Choroid plexus epithelial cell (primary cell): ENCODE measurements at regions not wholly inside any gene's neighbourhood (a gene's known extent, or its start where the extent isn't known, plus 50 kb on each side); places are given as distances from the start of the nearest gene placed in this dataset.

Experiments
- DNase-seq: peaks from one replicate; pipeline ENCODE4 v3.0.0-alpha.2; 2010; ENCODE audit warnings: low read depth
- H3K4me3 ChIP-seq: 2 replicates; pipeline ENCODE4 v1.5.1; 2011; ENCODE audit warnings: low read depth, mild to moderate bottlenecking, control low read depth, low read length, moderate library complexity
- TF ChIP-seq, protein P1 (sequence below): conservative IDR thresholded peaks from 2 replicates; pipeline ENCODE4 v1.5.1; 2011; ENCODE audit warnings: low read depth, mild to moderate bottlenecking, control low read depth, inconsistent platforms, low read length, moderate library complexity

DNA sequence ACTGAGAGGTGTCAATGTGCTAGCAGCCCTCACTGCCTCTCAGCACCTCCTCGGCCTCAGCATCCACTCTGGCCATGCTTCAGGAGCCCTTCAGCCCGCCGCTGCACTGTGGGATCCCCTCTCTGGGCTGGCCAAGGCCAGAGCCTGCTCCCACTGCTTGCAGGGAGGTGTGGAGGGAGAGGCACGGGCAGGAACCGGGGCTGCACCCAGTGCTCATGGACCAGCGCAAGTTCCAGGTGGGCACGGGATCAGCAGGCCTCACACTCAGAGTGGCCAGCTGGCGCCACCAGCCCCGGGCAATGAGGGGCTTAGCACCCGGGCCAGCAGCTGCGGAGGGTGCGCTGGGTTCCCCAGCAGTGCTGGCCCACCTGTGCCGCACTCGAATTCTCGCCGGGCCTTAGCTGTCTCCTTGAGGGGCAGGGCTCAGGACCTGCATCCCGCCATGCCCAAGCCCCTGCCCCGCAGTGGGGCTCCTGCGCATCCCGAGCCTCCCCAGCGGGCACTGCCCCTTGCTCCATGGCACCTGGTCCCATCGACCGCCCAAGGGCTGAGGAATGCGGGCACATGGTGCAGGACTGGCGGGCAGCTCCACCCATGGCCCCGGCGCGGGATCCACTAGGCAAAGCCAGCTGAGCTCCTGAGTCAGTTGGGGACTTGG lies 80.4 kb upstream of the MANEA start:
- no peak for DNase-seq
- TF ChIP-seq, protein P1, sequence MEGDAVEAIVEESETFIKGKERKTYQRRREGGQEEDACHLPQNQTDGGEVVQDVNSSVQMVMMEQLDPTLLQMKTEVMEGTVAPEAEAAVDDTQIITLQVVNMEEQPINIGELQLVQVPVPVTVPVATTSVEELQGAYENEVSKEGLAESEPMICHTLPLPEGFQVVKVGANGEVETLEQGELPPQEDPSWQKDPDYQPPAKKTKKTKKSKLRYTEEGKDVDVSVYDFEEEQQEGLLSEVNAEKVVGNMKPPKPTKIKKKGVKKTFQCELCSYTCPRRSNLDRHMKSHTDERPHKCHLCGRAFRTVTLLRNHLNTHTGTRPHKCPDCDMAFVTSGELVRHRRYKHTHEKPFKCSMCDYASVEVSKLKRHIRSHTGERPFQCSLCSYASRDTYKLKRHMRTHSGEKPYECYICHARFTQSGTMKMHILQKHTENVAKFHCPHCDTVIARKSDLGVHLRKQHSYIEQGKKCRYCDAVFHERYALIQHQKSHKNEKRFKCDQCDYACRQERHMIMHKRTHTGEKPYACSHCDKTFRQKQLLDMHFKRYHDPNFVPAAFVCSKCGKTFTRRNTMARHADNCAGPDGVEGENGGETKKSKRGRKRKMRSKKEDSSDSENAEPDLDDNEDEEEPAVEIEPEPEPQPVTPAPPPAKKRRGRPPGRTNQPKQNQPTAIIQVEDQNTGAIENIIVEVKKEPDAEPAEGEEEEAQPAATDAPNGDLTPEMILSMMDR, result no peak
- no peak overlapping the region for H3K4me3 ChIP-seq

DNA sequence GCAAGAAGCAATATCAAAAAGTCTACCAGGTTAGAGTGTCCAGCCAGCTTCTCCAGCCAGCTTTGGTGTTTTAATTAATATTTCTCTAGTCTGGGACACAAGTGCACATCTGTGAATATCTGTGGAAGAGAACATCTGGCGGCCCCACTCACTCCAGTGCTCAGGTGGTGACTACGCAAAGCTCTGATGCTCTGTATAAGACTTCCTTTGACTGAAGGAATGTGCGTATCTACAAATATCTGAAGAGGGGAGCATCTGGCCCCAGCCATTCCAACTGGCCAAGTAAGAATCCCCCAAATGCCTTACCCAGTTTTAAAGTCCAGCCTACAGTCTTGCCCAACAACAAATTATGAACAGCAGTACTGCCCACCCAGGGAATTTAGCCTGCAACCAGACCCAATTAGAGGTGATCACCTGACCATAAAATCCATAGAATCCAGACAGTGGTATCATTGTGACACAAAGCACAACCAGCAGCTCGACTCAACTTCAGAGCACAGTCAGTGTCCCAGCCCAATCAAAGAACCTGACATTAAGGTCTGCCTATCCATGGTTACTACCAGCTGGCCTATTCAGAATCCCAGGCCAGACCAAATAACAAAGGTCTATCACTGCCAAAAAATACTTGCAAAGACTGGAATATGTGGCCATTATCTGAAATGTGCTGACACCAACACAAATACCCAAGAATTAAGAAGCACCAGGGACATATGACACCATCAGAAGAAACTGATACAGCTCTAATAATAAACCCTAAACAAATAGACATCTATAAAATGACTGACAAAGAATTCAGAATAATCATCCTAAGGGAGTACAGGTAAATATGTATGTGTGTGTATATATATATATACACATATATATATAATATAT lies 76.1 kb upstream of the MANEA start:
- no peak overlapping the region for H3K4me3 ChIP-seq
- no peak for DNase-seq
- TF ChIP-seq, protein P1, result no peak

DNA sequence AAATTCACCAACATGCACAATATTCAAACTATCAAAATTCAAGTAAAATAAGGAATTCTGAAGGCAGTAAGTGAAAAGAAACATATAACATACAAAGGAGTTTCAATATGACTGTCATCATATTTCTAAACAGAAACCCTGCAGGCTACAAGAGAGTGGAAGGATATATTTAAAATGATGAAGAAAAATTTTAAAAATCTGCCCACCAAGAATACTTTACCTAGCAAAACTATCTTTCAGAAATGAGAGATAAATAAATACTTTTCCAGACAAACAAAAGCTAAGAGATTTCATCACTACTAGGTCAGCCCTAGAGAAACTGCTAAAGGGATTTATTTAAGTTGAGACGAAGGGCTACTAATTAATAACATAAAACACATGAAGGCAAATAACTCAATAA lies 73.8 kb upstream of the MANEA start:
- DNase-seq, result no peak
- TF ChIP-seq, protein P1, result no peak
- no peak overlapping the region for H3K4me3 ChIP-seq

DNA sequence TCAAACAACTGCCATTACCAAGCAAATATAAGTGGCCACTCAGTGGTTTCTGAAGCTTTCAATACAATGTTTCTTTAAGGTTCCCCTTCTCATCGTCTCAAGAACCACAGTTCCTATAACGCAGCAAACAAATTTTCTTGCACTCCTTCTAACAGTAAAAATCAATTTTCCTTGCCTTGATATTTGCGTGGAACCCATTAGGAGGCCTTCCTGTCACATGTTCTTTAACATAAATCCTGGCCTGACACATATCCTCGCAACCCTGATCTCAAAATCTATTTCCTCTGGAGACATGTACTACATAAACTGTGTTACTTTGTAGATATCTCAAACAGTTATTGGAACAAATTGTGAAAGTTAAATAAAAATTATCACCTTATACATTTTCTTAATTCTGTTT lies 65.9 kb upstream of the MANEA start:
- DNase-seq, result no peak
- no peak overlapping the region for H3K4me3 ChIP-seq
- TF ChIP-seq, protein P1, result no peak

DNA sequence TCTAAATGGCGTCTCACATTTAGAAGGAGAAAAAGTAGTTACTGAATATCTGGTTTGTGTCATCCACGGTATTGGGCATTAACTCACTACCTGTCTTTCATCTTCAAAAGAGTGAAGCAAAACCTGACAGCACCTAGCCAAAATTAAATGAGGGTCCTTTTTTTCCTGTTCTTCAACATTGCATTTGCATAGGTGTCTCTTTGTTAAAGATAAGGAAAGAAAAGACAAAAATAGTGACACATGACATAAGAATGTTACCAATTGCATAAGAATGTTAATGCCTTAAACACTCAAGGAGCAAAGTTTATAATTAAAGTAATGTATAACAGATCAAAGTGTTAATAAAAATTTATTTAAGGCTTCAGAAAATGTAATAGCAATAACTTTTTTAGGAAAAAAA lies 61.4 kb upstream of the MANEA start:
- DNase-seq, result no peak
- TF ChIP-seq, protein P1, result no peak
- no peak overlapping the region for H3K4me3 ChIP-seq

DNA sequence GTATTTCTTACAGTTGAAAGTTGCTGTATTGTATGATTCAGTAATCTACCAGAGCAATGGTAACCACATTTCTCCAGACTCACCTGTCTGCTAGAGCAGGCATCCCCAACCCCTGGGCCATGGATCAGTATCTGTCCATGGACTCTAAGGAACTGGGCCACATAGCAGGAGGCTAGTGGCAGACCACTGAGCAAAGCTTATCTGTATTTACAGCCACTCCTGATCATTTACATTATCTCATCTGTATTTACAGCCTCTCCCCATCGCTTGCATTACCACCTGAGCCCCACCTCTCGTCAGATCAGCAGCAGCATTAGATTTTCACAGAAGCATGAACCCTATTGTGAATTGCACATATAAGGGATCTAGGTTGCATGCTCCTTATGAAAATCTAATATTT lies 60.3 kb upstream of the MANEA start:
- TF ChIP-seq, protein P1, result no peak
- no peak for DNase-seq

More for the DNA sequence above, 60.3 kb upstream of the MANEA start:
- H3K4me3 ChIP-seq, result no peak overlapping the region
